Skeletal muscle tissue (tissue), 3 donors: ENCODE measurements at regions not wholly inside any gene's neighbourhood (a gene's known extent, or its start where the extent isn't known, plus 50 kb on each side); places are given as distances from the start of the nearest gene placed in this dataset.
"Not testable (repeated sequence)": the region's sequence is repeated elsewhere in the genome, so short reads cannot be mapped to it uniquely, and the experiment has no call there.

Source experiments
- H3K27ac ChIP-seq: one replicate; pipeline ENCODE4 v1.7.0; 2013; ENCODE audit warnings: mild to moderate bottlenecking, low read depth, low read length, inconsistent platforms
- H3K27me3 ChIP-seq, 3 donors: one replicate each; pipeline ENCODE4 v1.7.0; 2013; ENCODE audit warnings: low read length in 3 of 3; ENCODE audit not compliant: control insufficient read depth in 3 of 3, insufficient read depth in 3 of 3
- H3K36me3 ChIP-seq, 3 donors: one replicate each; pipeline ENCODE4 v1.7.0; 2013; ENCODE audit warnings: low read length in 3 of 3; ENCODE audit not compliant: control insufficient read depth in 3 of 3, insufficient read depth in 3 of 3
- H3K4me1 ChIP-seq, 3 donors: one replicate each; pipeline ENCODE4 v1.7.0; 2013; ENCODE audit warnings: low read length in 3 of 3, mild to moderate bottlenecking in 3 of 3; ENCODE audit not compliant: control insufficient read depth in 3 of 3, insufficient read depth in 3 of 3
- H3K4me3 ChIP-seq, 3 donors: one replicate each; pipeline ENCODE4 v1.7.0; 2013; ENCODE audit warnings: low read length in 3 of 3
- H3K9ac ChIP-seq, 3 donors: one replicate each; pipeline ENCODE4 v1.7.0; 2013; ENCODE audit warnings: low read length in 3 of 3, mild to moderate bottlenecking in 3 of 3, moderate library complexity in 2 of 3, low read depth in 1 of 3
- H3K9me3 ChIP-seq, 3 donors: one replicate each; pipeline ENCODE4 v1.7.0; 2013; ENCODE audit warnings: low read length in 3 of 3; ENCODE audit not compliant: control insufficient read depth in 3 of 3
- donor health status: Osteomylitis.

GRCh38 chr6:151176911-151177770 lies 62.6 kb upstream of the AKAP12 start:
- Histone ChIP-seq H3K9ac (no peak overlapping the region), H3K36me3 (no peaks in the 10 kb centered on the region), H3K27ac (no peak overlapping the region), H3K4me3 (no peak overlapping the region), H3K4me1 (no peaks in the 10 kb centered on the region), H3K27me3 (peaks cover 0 to 3% (median 0%) of the 10 kb centered on the region in 3 donors), H3K9me3 (no peaks in the 10 kb centered on the region)

GRCh38 chr6:151178373-151178772 lies 61.4 kb upstream of the AKAP12 start:
- Histone ChIP-seq H3K9me3 (no peaks in the 10 kb centered on the region), H3K9ac (no peak overlapping the region), H3K27ac (no peak overlapping the region), H3K4me1 (no peaks in the 10 kb centered on the region), H3K4me3 (no peak overlapping the region), H3K27me3 (peaks cover 0 to 3% (median 0%) of the 10 kb centered on the region in 3 donors), H3K36me3 (no peaks in the 10 kb centered on the region)

- Histone ChIP-seq H3K27me3 (peaks cover 0 to 3% (median 0%) of the 10 kb centered on the region in 3 donors), H3K9me3 (no peaks in the 10 kb centered on the region), H3K36me3 (no peaks in the 10 kb centered on the region), H3K4me3 (no peak overlapping the region), H3K27ac (no peak overlapping the region), H3K4me1 (no peaks in the 10 kb centered on the region), H3K9ac (no peak overlapping the region)
These were observed 60.4 kb upstream of the AKAP12 start for GRCh38 chr6:151179321-151179720.

GRCh38 chr6:151180330-151181048 lies 59.3 kb upstream of the AKAP12 start:
- H3K9ac ChIP-seq = no peak overlapping the region
- peaks cover 0 to 3% (median 0%) of the 10 kb centered on the region in 3 donors for H3K27me3 ChIP-seq
- H3K9me3 ChIP-seq = no peaks in the 10 kb centered on the region
- H3K27ac ChIP-seq = no peak overlapping the region
- H3K4me3 ChIP-seq = no peak overlapping the region
- no peaks in the 10 kb centered on the region for H3K36me3 ChIP-seq
- no peaks in the 10 kb centered on the region for H3K4me1 ChIP-seq

- H3K4me1 ChIP-seq = no peaks in the 10 kb centered on the region
- H3K9me3 ChIP-seq = no peaks in the 10 kb centered on the region
- no peak overlapping the region for H3K9ac ChIP-seq
- no peaks in the 10 kb centered on the region for H3K36me3 ChIP-seq
- no peaks in the 10 kb centered on the region for H3K27me3 ChIP-seq
- no peak overlapping the region for H3K27ac ChIP-seq
- H3K4me3 ChIP-seq = no peak overlapping the region
These were observed 57.9 kb upstream of the AKAP12 start for GRCh38 chr6:151181706-151182363.

GRCh38 chr6:151182958-151183357 lies 56.8 kb upstream of the AKAP12 start:
- not testable (repeated sequence) for H3K4me1 ChIP-seq, H3K27ac ChIP-seq, H3K9me3 ChIP-seq, H3K27me3 ChIP-seq, H3K4me3 ChIP-seq, H3K9ac ChIP-seq, H3K36me3 ChIP-seq

GRCh38 chr6:151185148-151185547 lies 54.6 kb upstream of the AKAP12 start:
- H3K36me3 ChIP-seq = no peaks in the 10 kb centered on the region
- H3K4me3 ChIP-seq = no peak overlapping the region

GRCh38 chr6:151186306-151186705 lies 53.5 kb upstream of the AKAP12 start:
- Histone ChIP-seq H3K27ac (no peak overlapping the region), H3K36me3 (no peaks in the 10 kb centered on the region)

More at GRCh38 chr6:151185148-151185547, 54.6 kb upstream of the AKAP12 start:
- H3K4me1 ChIP-seq = no peaks in the 10 kb centered on the region
- no peak overlapping the region for H3K27ac ChIP-seq
- no peak overlapping the region for H3K9ac ChIP-seq
- no peaks in the 10 kb centered on the region for H3K27me3 ChIP-seq
- no peaks in the 10 kb centered on the region for H3K9me3 ChIP-seq

GRCh38 chr6:151186804-151187330 lies 52.9 kb upstream of the AKAP12 start:
- H3K27ac ChIP-seq = no peak overlapping the region
- no peaks in the 10 kb centered on the region for H3K36me3 ChIP-seq
- H3K9ac ChIP-seq = no peak overlapping the region
- H3K4me1 ChIP-seq = no peaks in the 10 kb centered on the region
- H3K27me3 ChIP-seq = no peaks in the 10 kb centered on the region
- H3K4me3 ChIP-seq = no peak overlapping the region
- H3K9me3 ChIP-seq = no peaks in the 10 kb centered on the region

More at GRCh38 chr6:151186306-151186705, 53.5 kb upstream of the AKAP12 start:
- Histone ChIP-seq H3K4me3 (no peak overlapping the region), H3K9ac (no peak overlapping the region), H3K27me3 (no peaks in the 10 kb centered on the region), H3K4me1 (no peaks in the 10 kb centered on the region), H3K9me3 (no peaks in the 10 kb centered on the region)
